ENCODE measurements at regions not wholly inside any gene's neighbourhood (a gene's known extent, or its start where the extent isn't known, plus 50 kb on each side); places are given as distances from the start of the nearest gene placed in this dataset.
"Not testable (repeated sequence)": the region's sequence is repeated elsewhere in the genome, so short reads cannot be mapped to it uniquely, and the experiment has no call there.

- no peak overlapping the region for H3K4me3 ChIP-seq
- no peaks in the 10 kb centered on the region for H3K9me3 ChIP-seq
- no peaks in the 10 kb centered on the region for H3K4me1 ChIP-seq
- H3K27me3 ChIP-seq: no peaks in the 10 kb centered on the region
- H3K27ac ChIP-seq: no peak overlapping the region
- H3K36me3 ChIP-seq: no peaks in the 10 kb centered on the region
- TF ChIP-seq CTCF (IDR thresholded peaks at IDR 0.05): no peak
- DNase-seq (ENCODE audit: low spot score in 2 of 2): no peak
- intact Hi-C loops (cut with DNase I): no loop called here
Measured at GRCh38 chr2:14074691-14075090, 557.8 kb upstream of the LRATD1 start.

GRCh38 chr2:14079576-14079975, 552.9 kb upstream of the LRATD1 start:
- H3K4me3 ChIP-seq: no peak overlapping the region
- TF ChIP-seq CTCF (IDR thresholded peaks at IDR 0.05): no peak

GRCh38 chr2:14081521-14081920, 551.0 kb upstream of the LRATD1 start:
- H3K36me3 ChIP-seq: no peaks in the 10 kb centered on the region
- H3K27me3 ChIP-seq: no peaks in the 10 kb centered on the region
- no peak for TF ChIP-seq CTCF (IDR thresholded peaks at IDR 0.05)
- H3K9me3 ChIP-seq: no peaks in the 10 kb centered on the region
- H3K27ac ChIP-seq: no peak overlapping the region
- intact Hi-C loops (cut with DNase I): no loop called here
- no peak for DNase-seq (ENCODE audit: low spot score in 2 of 2)
- no peak overlapping the region for H3K4me3 ChIP-seq
- H3K4me1 ChIP-seq: no peaks in the 10 kb centered on the region

More at GRCh38 chr2:14079576-14079975, 552.9 kb upstream of the LRATD1 start:
- intact Hi-C loops (cut with DNase I): no loop called here
- Histone ChIP-seq H3K36me3 (no peaks in the 10 kb centered on the region), H3K27ac (no peak overlapping the region), H3K4me1 (no peaks in the 10 kb centered on the region), H3K9me3 (no peaks in the 10 kb centered on the region), H3K27me3 (no peaks in the 10 kb centered on the region)
- DNase-seq (ENCODE audit: low spot score in 2 of 2): no peak

GRCh38 chr2:14082640-14083039, 549.9 kb upstream of the LRATD1 start:
- no peaks in the 10 kb centered on the region for H3K4me1 ChIP-seq
- H3K9me3 ChIP-seq: no peaks in the 10 kb centered on the region
- no peak for TF ChIP-seq CTCF (IDR thresholded peaks at IDR 0.05)
- no peak overlapping the region for H3K4me3 ChIP-seq
- no peaks in the 10 kb centered on the region for H3K36me3 ChIP-seq
- H3K27ac ChIP-seq: no peak overlapping the region
- DNase-seq (ENCODE audit: low spot score in 2 of 2): no peak
- no peaks in the 10 kb centered on the region for H3K27me3 ChIP-seq
- intact Hi-C loops (cut with DNase I): no loop called here

- no peaks in the 10 kb centered on the region for H3K9me3 ChIP-seq
- H3K27me3 ChIP-seq: no peaks in the 10 kb centered on the region
- no peak overlapping the region for H3K27ac ChIP-seq
- H3K36me3 ChIP-seq: no peaks in the 10 kb centered on the region
- intact Hi-C loops (cut with DNase I): no loop called here
- no peak overlapping the region for H3K4me3 ChIP-seq
- no peak for DNase-seq (ENCODE audit: low spot score in 2 of 2)
- no peak for TF ChIP-seq CTCF (IDR thresholded peaks at IDR 0.05)
- no peaks in the 10 kb centered on the region for H3K4me1 ChIP-seq
Measured at GRCh38 chr2:14094592-14094991, 537.9 kb upstream of the LRATD1 start.

- H3K4me3 ChIP-seq; intact Hi-C loops (cut with DNase I); H3K9me3 ChIP-seq; H3K27me3 ChIP-seq; H3K4me1 ChIP-seq; H3K27ac ChIP-seq; DNase-seq (ENCODE audit: low spot score in 2 of 2); H3K36me3 ChIP-seq: not testable (repeated sequence)
Measured at GRCh38 chr2:14099101-14099500, 533.4 kb upstream of the LRATD1 start.
